ENCODE measurements at regions not wholly inside any gene's neighbourhood (a gene's known extent, or its start where the extent isn't known, plus 50 kb on each side); places are given as distances from the start of the nearest gene placed in this dataset.

- Mint-ChIP-seq H3K4me3 (no peak overlapping the region), H3K36me3 (ENCODE audit: low read depth) (no peaks in the 10 kb centered on the region), H3K27me3 (peaks cover 14% of the 10 kb centered on the region), H3K27ac (no peak overlapping the region), H3K4me1 (ENCODE audit: low read depth) (no peaks in the 10 kb centered on the region), H3K9me3 (peaks cover 4% of the 10 kb centered on the region)
- ChIA-PET CTCF (no interaction called here), POLR2A (no interaction called here)
- no peak for TF ChIP-seq CTCF (IDR thresholded peaks at IDR 0.05)
- Histone ChIP-seq H3K27me3 (ENCODE audit: control insufficient read depth in 1 of 2, insufficient read depth in 2 of 2, low read length in 2 of 2) (no peaks in the 10 kb centered on the region), H3K36me3 (ENCODE audit: insufficient read depth, low read length) (no peaks in the 10 kb centered on the region), H3K4me1 (ENCODE audit: insufficient read depth, low read length) (no peaks in the 10 kb centered on the region), H3K9me3 (ENCODE audit: control insufficient read depth in 1 of 2, insufficient read depth in 1 of 2, low read length in 2 of 2) (no peaks in the 10 kb centered on the region), H3K27ac (ENCODE audit: low read depth in 1 of 2, low read length in 2 of 2) (no peak overlapping the region), H3K4me3 (ENCODE audit: low read length) (no peak overlapping the region)
- intact Hi-C loops (cut with DNase I, micrococcal nuclease) = no loop called here
- no peak for ATAC-seq (ENCODE audit: poor library complexity)
- DNase-seq = no peak
These were observed 203.7 kb downstream of the FAM181B start for GRCh38 chr11:82529936-82530335.

- no peak overlapping the region for H3K4me3 ChIP-seq (ENCODE audit: low read length)
- POLR2A ChIA-PET = no interaction called here
- H3K27ac Mint-ChIP-seq = no peak overlapping the region
- H3K27me3 ChIP-seq (ENCODE audit: control insufficient read depth in 1 of 2, insufficient read depth in 2 of 2, low read length in 2 of 2) = no peaks in the 10 kb centered on the region
- no peaks in the 10 kb centered on the region for H3K4me1 ChIP-seq (ENCODE audit: insufficient read depth, low read length)
- H3K36me3 ChIP-seq (ENCODE audit: insufficient read depth, low read length) = no peaks in the 10 kb centered on the region
- no peak for DNase-seq
- H3K9me3 Mint-ChIP-seq = peaks cover 4% of the 10 kb centered on the region
- no peak for ATAC-seq (ENCODE audit: poor library complexity)
- no peak for TF ChIP-seq CTCF (IDR thresholded peaks at IDR 0.05)
- intact Hi-C loops (cut with DNase I, micrococcal nuclease) = no loop called here
- CTCF ChIA-PET = no interaction called here
- H3K36me3 Mint-ChIP-seq (ENCODE audit: low read depth) = no peaks in the 10 kb centered on the region
- no peaks in the 10 kb centered on the region for H3K4me1 Mint-ChIP-seq (ENCODE audit: low read depth)
- H3K27me3 Mint-ChIP-seq = peaks cover 14% of the 10 kb centered on the region
- H3K9me3 ChIP-seq (ENCODE audit: control insufficient read depth in 1 of 2, insufficient read depth in 1 of 2, low read length in 2 of 2) = no peaks in the 10 kb centered on the region
- no peak overlapping the region for H3K27ac ChIP-seq (ENCODE audit: low read depth in 1 of 2, low read length in 2 of 2)
- H3K4me3 Mint-ChIP-seq = no peak overlapping the region
These were observed 206.5 kb downstream of the FAM181B start for GRCh38 chr11:82527081-82527584.

GRCh38 chr11:82523141-82523540 lies 210.5 kb downstream of the FAM181B start:
- no peak for TF ChIP-seq CTCF (IDR thresholded peaks at IDR 0.05)
- Mint-ChIP-seq H3K4me3 (no peak overlapping the region), H3K4me1 (ENCODE audit: low read depth) (no peaks in the 10 kb centered on the region), H3K9me3 (no peaks in the 10 kb centered on the region), H3K36me3 (ENCODE audit: low read depth) (no peaks in the 10 kb centered on the region), H3K27ac (no peak overlapping the region), H3K27me3 (peaks cover 14% of the 10 kb centered on the region)
- Histone ChIP-seq H3K4me1 (ENCODE audit: insufficient read depth, low read length) (no peaks in the 10 kb centered on the region), H3K4me3 (ENCODE audit: low read length) (no peak overlapping the region), H3K27me3 (ENCODE audit: control insufficient read depth in 1 of 2, insufficient read depth in 2 of 2, low read length in 2 of 2) (no peaks in the 10 kb centered on the region), H3K27ac (ENCODE audit: low read depth in 1 of 2, low read length in 2 of 2) (no peak overlapping the region), H3K36me3 (ENCODE audit: insufficient read depth, low read length) (no peaks in the 10 kb centered on the region), H3K9me3 (ENCODE audit: control insufficient read depth in 1 of 2, insufficient read depth in 1 of 2, low read length in 2 of 2) (no peaks in the 10 kb centered on the region)
- no peak for ATAC-seq (ENCODE audit: poor library complexity)
- ChIA-PET CTCF (no interaction called here), POLR2A (no interaction called here)
- DNase-seq = no peak
- intact Hi-C loops (cut with DNase I, micrococcal nuclease) = no loop called here

All from CD4-positive, alpha-beta T cell (primary cell).